Natural killer cell (primary cell): ENCODE measurements at regions not wholly inside any gene's neighbourhood (a gene's known extent, or its start where the extent isn't known, plus 50 kb on each side); places are given as distances from the start of the nearest gene placed in this dataset.

ENCODE experiments used
- ATAC-seq, 3 donors: fragments of 150-1000 bp in 2 of 3; fragments of 200-7000 bp in 1 of 3; cut with Tn5 transposase; 1 replicate in 1 of 3; 2 replicates in 2 of 3; pipeline ENCODE4 v1.10.0; 2021; ENCODE audit warnings: mild to moderate bottlenecking in 2 of 3, moderate library complexity in 2 of 3
- DNase-seq, 2 donors: peaks; one replicate each; pipeline versions ENCODE4 v3.0.0 to v3.0.0-alpha.2; 2013 to 2021; ENCODE audit warnings: mixed read lengths in 1 of 2
- H3K27ac ChIP-seq: one replicate; pipeline ENCODE4 v1.5.1; 2013; ENCODE audit warnings: mild to moderate bottlenecking, low read length
- H3K27me3 ChIP-seq: one replicate; pipeline ENCODE4 v1.6.1; 2013; ENCODE audit warnings: low read length; ENCODE audit not compliant: control insufficient read depth, insufficient read depth
- H3K36me3 ChIP-seq: one replicate; pipeline ENCODE4 v1.6.1; 2013; ENCODE audit warnings: low read length; ENCODE audit not compliant: control insufficient read depth, insufficient read depth
- H3K4me1 ChIP-seq: one replicate; pipeline ENCODE4 v1.6.1; 2013; ENCODE audit warnings: low read length; ENCODE audit not compliant: control insufficient read depth, insufficient read depth
- H3K4me3 ChIP-seq: one replicate; pipeline ENCODE4 v1.5.1; 2013; ENCODE audit warnings: low read length
- H3K9me3 ChIP-seq: one replicate; pipeline ENCODE4 v1.6.1; 2013; ENCODE audit warnings: low read length; ENCODE audit not compliant: control insufficient read depth, insufficient read depth
- H3K27ac Mint-ChIP-seq, 2 donors: one replicate each; pipeline ENCODE4 v1.8.0; 2022; ENCODE audit warnings: mild to moderate bottlenecking in 2 of 2, mixed read lengths in 2 of 2, moderate library complexity in 1 of 2
- H3K27me3 Mint-ChIP-seq, 2 donors: one replicate each; pipeline ENCODE4 v1.8.0; 2022; ENCODE audit warnings: low read depth in 2 of 2, mixed read lengths in 2 of 2
- H3K36me3 Mint-ChIP-seq: one replicate; pipeline ENCODE4 v1.8.0; 2022; ENCODE audit warnings: mixed read lengths
- H3K4me1 Mint-ChIP-seq, 2 donors: one replicate each; pipeline ENCODE4 v1.8.0; 2022; ENCODE audit warnings: mixed read lengths in 2 of 2
- H3K4me3 Mint-ChIP-seq: one replicate; pipeline ENCODE4 v1.8.0; 2022; ENCODE audit warnings: mild to moderate bottlenecking, moderate library complexity, mixed read lengths
- H3K9me3 Mint-ChIP-seq, 2 donors: one replicate each; pipeline ENCODE4 v1.8.0; 2022; ENCODE audit warnings: mixed read lengths in 2 of 2
- WGBS: methylation state at CpG from one replicate; pipeline ENCODE4 v1.1.7; 2013; ENCODE audit warnings: missing lambda C conversion rate; ENCODE audit not compliant: insufficient coverage; 5-methylcytosine and 5-hydroxymethylcytosine counted together
- intact Hi-C: fragments of 100-400 bp; cut with micrococcal nuclease; formaldehyde crosslinking; loops from one replicate; pipeline ENCODE4 v1.14.2; 2022
- TF ChIP-seq, protein P1 (sequence below): fragments of 200-600 bp; IDR thresholded peaks from one replicate; pipeline ENCODE4 v1.8.0; 2022; ENCODE audit warnings: antibody characterized with exemption

DNA sequence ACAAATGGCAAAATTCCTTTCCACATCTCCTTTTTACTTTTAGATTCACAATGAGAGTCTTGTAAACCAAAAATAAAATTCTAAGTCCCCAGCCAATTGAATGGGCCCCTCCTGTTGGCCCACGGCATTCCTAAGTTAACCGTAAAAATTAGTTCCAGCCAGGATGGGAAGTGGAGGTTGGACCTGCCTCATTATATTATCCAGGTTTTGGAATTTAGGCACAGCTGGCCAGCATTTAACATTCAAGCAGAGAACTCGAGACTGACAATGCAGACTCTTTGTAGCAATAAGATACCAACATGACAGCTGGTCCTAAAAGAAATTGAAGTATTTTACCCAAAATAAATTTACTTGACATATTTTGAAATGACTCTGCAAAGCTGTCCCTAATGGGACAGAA is 321.0 kb upstream of the NAALADL2 start:
- Histone ChIP-seq H3K27ac (no peak overlapping the region), H3K9me3 (no peaks in the 10 kb centered on the region), H3K4me1 (no peaks in the 10 kb centered on the region), H3K4me3 (no peak overlapping the region), H3K36me3 (no peaks in the 10 kb centered on the region), H3K27me3 (no peaks in the 10 kb centered on the region)
- Mint-ChIP-seq H3K4me3 (no peak overlapping the region), H3K27ac (no peak overlapping the region), H3K27me3 (no peaks in the 10 kb centered on the region), H3K4me1 (no peaks in the 10 kb centered on the region), H3K9me3 (peaks cover 2 to 7% of the 10 kb centered on the region in 2 donors), H3K36me3 (no peaks in the 10 kb centered on the region)
- ATAC-seq (no peak), DNase-seq (no peak)
- intact Hi-C loops = no loop called here
- TF ChIP-seq, protein P1, sequence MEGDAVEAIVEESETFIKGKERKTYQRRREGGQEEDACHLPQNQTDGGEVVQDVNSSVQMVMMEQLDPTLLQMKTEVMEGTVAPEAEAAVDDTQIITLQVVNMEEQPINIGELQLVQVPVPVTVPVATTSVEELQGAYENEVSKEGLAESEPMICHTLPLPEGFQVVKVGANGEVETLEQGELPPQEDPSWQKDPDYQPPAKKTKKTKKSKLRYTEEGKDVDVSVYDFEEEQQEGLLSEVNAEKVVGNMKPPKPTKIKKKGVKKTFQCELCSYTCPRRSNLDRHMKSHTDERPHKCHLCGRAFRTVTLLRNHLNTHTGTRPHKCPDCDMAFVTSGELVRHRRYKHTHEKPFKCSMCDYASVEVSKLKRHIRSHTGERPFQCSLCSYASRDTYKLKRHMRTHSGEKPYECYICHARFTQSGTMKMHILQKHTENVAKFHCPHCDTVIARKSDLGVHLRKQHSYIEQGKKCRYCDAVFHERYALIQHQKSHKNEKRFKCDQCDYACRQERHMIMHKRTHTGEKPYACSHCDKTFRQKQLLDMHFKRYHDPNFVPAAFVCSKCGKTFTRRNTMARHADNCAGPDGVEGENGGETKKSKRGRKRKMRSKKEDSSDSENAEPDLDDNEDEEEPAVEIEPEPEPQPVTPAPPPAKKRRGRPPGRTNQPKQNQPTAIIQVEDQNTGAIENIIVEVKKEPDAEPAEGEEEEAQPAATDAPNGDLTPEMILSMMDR = no peak
- 93% methylated on average over 3 of the region's 3 CpGs for WGBS

DNA sequence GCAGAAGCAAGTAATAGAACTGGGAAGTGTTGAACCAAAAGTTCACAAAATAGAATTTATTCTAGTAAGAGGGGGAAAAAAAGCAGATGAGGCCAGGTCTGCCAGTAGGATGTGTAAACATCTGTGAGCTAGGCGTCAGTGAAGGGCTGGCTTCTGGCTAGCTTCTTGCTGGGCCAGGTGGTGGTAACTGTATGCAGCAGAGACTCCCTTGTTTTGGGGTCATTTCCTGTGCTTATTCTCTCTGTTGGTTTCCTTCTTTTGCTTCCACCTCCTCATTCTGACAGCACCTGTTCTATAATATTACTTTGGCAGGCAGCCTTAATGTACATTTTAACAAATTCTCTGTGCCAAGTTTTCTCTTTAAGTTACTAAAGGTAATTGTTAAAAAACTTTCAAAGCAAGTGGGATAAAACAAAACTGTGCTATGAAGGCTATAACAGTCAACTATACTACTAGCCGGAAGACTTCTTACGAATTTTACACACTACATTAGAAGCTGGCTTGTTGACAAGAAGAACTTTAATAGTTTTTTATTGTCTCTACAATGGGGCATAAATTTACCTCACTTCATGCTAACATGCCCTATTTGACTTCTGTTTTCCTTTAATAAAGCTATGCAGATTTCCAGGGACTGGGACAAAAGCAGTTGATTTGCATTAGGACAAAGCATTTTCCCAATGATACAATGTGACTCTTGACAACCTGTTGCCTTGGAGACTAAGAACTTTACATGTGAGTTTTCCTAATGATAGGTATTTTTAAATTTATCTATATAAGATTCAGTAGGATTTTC is 318.8 kb upstream of the NAALADL2 start:
- ATAC-seq = no peak
- no peak overlapping the region for H3K4me3 ChIP-seq

DNA sequence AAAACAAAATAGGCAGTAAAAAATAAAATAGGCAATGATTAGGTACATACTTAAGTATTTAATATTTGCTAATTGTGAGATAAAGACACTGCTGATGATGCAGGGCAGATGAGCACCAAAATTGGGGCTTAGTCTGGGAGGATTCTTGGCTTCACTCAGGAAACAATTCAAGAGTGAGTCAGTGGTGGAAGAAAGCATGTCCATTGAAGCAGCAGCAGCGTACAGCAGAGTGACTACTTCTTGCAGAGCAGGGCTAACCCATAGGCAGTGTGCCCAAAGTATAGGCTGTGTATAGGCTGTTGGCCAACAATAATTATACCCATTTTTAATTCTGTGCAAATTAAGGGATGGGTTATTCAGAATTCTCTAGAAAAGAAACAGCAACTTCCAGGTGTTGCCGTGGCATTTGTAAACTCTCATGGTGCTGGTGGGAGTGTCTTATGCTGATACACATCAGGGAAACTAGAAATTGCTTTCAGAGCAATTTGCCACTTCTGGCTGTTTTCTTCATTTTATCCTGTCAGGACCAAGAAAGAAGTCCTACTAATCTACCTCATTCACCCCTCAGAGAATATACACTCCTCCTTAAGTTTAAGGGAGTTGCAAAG is 317.3 kb upstream of the NAALADL2 start:
- no peaks in the 10 kb centered on the region for H3K27me3 Mint-ChIP-seq
- no peak overlapping the region for H3K4me3 Mint-ChIP-seq
- WGBS = 75% methylated on average over 2 of the region's 2 CpGs
- H3K9me3 Mint-ChIP-seq = peaks cover 7 to 11% of the 10 kb centered on the region in 2 donors
- intact Hi-C loops = no loop called here
- TF ChIP-seq, protein P1 = no peak
- H3K4me1 Mint-ChIP-seq = no peaks in the 10 kb centered on the region
- H3K36me3 Mint-ChIP-seq = no peaks in the 10 kb centered on the region
- ATAC-seq (no peak), DNase-seq (no peak)
- no peaks in the 10 kb centered on the region for H3K36me3 ChIP-seq
- H3K27ac Mint-ChIP-seq = no peak overlapping the region
- H3K27me3 ChIP-seq = no peaks in the 10 kb centered on the region
- no peak overlapping the region for H3K4me3 ChIP-seq
- no peak overlapping the region for H3K27ac ChIP-seq
- H3K9me3 ChIP-seq = no peaks in the 10 kb centered on the region
- no peaks in the 10 kb centered on the region for H3K4me1 ChIP-seq

More for the DNA sequence above, 318.8 kb upstream of the NAALADL2 start:
- no peak overlapping the region for H3K27ac ChIP-seq
- H3K9me3 ChIP-seq = no peaks in the 10 kb centered on the region
- Mint-ChIP-seq H3K9me3 (peaks cover 2 to 7% of the 10 kb centered on the region in 2 donors), H3K4me3 (no peak overlapping the region), H3K4me1 (no peaks in the 10 kb centered on the region), H3K27ac (no peak overlapping the region), H3K36me3 (no peaks in the 10 kb centered on the region), H3K27me3 (no peaks in the 10 kb centered on the region)
- 20% methylated on average over 1 of the region's 3 CpGs for WGBS
- intact Hi-C loops = no loop called here
- TF ChIP-seq, protein P1 = no peak
- H3K4me1 ChIP-seq = no peaks in the 10 kb centered on the region
- H3K36me3 ChIP-seq = no peaks in the 10 kb centered on the region
- no peaks in the 10 kb centered on the region for H3K27me3 ChIP-seq
- DNase-seq = no peak
